ENCODE measurements at regions not wholly inside any gene's neighbourhood (a gene's known extent, or its start where the extent isn't known, plus 50 kb on each side); places are given as distances from the start of the nearest gene placed in this dataset.

DNA sequence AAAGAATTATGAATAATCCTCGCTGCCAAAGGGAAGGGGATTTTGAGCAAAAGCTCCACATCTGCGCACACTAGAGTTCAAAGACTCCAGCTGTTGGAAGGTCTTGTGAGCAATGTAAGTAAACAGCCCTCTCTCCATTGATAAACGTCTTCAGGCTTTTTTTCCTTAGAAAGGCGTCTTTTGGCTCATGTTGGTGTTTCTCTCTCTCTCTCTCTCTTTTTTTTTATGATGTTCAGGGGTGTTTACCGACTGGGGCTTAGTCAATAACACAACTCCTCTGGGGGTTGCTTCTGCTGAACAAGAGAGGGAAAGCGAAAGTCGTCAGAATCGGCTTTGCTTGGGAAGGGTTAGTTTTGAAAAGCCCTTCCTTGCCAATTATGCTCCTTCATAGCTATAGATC is 53.2 kb upstream of the C1QTNF7 start:
- no peaks in the 10 kb centered on the region for H3K9me3 Mint-ChIP-seq
- H3K27me3 Mint-ChIP-seq (ENCODE audit: low read depth in 3 of 3), result peaks cover 0 to 6% (median 6%) of the 10 kb centered on the region in 3 donors
- no peak overlapping the region for H3K4me3 Mint-ChIP-seq
- no peak overlapping the region for H3K27ac Mint-ChIP-seq
- H3K36me3 Mint-ChIP-seq, result peaks cover 0 to 3% (median 0%) of the 10 kb centered on the region in 3 donors
- peaks cover 8 to 17% of the 10 kb centered on the region in 2 donors for H3K4me1 Mint-ChIP-seq
- DNase-seq, result no peak

DNA sequence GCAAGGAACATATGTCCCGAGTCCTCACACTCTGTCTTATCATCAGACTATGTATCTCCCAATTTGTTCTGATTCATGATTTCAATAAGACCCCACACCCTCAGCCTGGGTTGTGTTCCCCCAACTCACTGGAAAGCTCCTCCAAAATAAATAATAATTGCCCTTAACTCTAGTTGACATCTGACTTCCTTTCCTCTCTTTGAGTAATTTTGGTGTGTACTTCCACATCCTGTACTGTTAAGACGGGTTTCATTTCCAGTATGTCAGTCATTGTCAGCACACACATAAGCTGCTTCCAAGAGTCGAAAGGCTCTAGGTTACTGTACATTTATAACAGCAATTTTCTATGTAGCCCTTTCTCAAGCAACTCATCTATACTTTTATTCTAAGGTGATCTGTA is 52.2 kb upstream of the C1QTNF7 start:
- no peak overlapping the region for H3K4me3 Mint-ChIP-seq
- no peak for DNase-seq
- peaks cover 0 to 3% (median 0%) of the 10 kb centered on the region in 3 donors for H3K36me3 Mint-ChIP-seq
- H3K4me1 Mint-ChIP-seq, result peaks cover 8 to 17% of the 10 kb centered on the region in 2 donors
- H3K27ac Mint-ChIP-seq, result peak overlapping the region in 1 of 6 donors; percentile 18
- H3K9me3 Mint-ChIP-seq, result no peaks in the 10 kb centered on the region
- H3K27me3 Mint-ChIP-seq (ENCODE audit: low read depth in 3 of 3), result peaks cover 0 to 6% (median 6%) of the 10 kb centered on the region in 3 donors

DNA sequence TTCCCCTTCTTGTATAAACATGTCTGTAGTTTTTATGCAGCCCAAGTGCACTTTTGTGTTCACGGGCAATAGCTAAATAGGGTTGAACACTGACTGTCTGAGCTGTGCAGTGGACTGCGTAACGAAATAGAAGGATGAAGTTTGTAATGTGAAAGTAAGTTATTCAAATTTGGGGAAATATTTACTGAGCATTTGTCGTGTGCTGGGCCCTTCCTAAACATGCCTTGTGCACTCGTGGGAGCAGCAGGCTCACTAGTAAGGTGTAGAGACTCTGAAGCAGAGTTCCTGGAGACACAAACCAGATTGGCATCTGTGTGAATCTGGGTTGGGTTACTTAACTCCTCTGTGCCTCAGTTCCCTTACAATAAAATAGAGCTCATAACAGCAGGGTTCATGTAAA is 51.7 kb upstream of the C1QTNF7 start:
- peaks cover 0 to 3% (median 0%) of the 10 kb centered on the region in 3 donors for H3K36me3 Mint-ChIP-seq
- no peak overlapping the region for H3K27ac Mint-ChIP-seq
- no peak overlapping the region for H3K4me3 Mint-ChIP-seq

DNA sequence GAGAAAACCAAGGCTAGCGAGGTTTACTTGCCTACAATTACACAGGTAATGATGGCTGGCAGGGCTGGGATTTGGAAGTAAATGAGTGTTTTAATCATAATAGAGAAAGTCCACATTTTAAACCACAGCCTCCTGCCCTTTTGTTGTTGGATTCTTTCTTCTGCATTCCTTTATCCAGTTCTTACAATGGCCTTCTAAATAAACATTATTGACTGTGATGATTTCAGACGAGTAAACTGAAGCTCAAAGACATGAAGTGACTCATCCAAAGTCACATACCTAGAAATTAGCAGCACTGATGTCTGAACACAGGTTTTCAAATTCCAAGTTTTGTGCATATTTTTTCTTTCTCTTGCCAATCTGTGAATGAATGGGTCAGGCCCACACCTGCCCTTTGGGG is 51.2 kb upstream of the C1QTNF7 start:
- Mint-ChIP-seq H3K4me3 (no peak overlapping the region), H3K4me1 (peaks cover 8 to 17% of the 10 kb centered on the region in 2 donors), H3K27ac (no peak overlapping the region)

More for the DNA sequence above, 51.7 kb upstream of the C1QTNF7 start:
- Mint-ChIP-seq H3K9me3 (peaks cover 0 to under 1% (median 0%) of the 10 kb centered on the region in 6 donors), H3K27me3 (ENCODE audit: low read depth in 3 of 3) (peaks cover 0 to 6% (median 6%) of the 10 kb centered on the region in 3 donors), H3K4me1 (peaks cover 8 to 17% of the 10 kb centered on the region in 2 donors)
- DNase-seq, result no peak

More for the DNA sequence above, 51.2 kb upstream of the C1QTNF7 start:
- H3K36me3 Mint-ChIP-seq, result peaks cover 0 to 3% (median 0%) of the 10 kb centered on the region in 3 donors
- peaks cover 0 to 2% (median 0%) of the 10 kb centered on the region in 6 donors for H3K9me3 Mint-ChIP-seq
- no peak for DNase-seq
- H3K27me3 Mint-ChIP-seq (ENCODE audit: low read depth in 3 of 3), result peaks cover 0 to 6% (median 4%) of the 10 kb centered on the region in 3 donors
